ENCODE measurements at regions not wholly inside any gene's neighbourhood (a gene's known extent, or its start where the extent isn't known, plus 50 kb on each side); places are given as distances from the start of the nearest gene placed in this dataset.
"Not testable (repeated sequence)": the region's sequence is repeated elsewhere in the genome, so short reads cannot be mapped to it uniquely, and the experiment has no call there.

DNA sequence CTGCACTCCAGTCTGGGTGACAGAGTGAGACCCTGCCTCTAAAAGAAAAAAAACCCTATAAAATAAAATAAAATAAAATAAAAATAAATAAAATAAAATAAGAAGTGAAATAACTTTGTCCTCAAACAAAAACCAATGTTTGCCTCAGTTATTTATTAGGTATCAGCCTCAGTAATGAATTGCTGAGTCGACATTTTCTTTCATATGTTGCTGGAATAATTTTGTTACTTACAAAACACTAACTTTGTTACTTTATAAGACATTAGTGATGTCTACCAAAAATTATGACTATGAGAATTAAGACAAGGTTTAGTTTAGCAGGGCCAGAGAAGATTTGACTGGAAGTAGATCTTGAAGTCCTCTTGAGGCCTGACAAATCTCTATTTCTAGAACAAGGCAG lies 2074.5 kb upstream of the PCDH20 start:
- no peak overlapping the region for H3K9ac ChIP-seq (ENCODE audit: low read depth, low read length)
- no peaks in the 10 kb centered on the region for H3K27me3 ChIP-seq (ENCODE audit: insufficient read depth, low read length)
- H3K4me3 ChIP-seq (ENCODE audit: low read length), result no peak overlapping the region
- no peaks in the 10 kb centered on the region for H3K4me1 ChIP-seq (ENCODE audit: insufficient read depth, low read length)
- no peak overlapping the region for H3K27ac ChIP-seq (ENCODE audit: low read length)
- H3K36me3 ChIP-seq (ENCODE audit: insufficient read depth, low read depth, low read length), result no peaks in the 10 kb centered on the region
- H3K9me3 ChIP-seq (ENCODE audit: insufficient read depth, low read depth, low read length), result no peaks in the 10 kb centered on the region

DNA sequence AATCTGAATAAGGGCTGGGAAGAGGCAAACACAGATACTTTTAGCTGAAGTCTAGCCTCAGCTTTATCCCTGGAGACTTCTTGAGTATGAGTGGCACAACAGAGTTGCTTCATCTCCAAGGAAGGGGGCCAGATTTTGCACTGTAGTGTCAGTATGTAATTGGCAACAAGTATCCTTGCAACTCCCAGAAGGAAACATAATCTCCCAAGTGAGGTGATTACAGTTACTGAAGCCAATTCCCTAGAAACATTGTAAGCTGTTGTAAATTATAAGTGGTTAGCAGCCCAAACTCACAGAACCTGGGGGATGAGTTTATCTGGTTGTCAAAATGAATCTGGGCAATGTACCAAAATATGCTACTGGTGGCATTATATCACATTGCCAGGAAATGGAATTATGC lies 2065.7 kb upstream of the PCDH20 start:
- Histone ChIP-seq H3K27ac (ENCODE audit: low read length) (no peak overlapping the region), H3K4me1 (ENCODE audit: insufficient read depth, low read length) (no peaks in the 10 kb centered on the region), H3K4me3 (ENCODE audit: low read length) (no peak overlapping the region), H3K9ac (ENCODE audit: low read depth, low read length) (no peak overlapping the region), H3K27me3 (ENCODE audit: insufficient read depth, low read length) (no peaks in the 10 kb centered on the region), H3K9me3 (ENCODE audit: insufficient read depth, low read depth, low read length) (no peaks in the 10 kb centered on the region), H3K36me3 (ENCODE audit: insufficient read depth, low read depth, low read length) (no peaks in the 10 kb centered on the region)

DNA sequence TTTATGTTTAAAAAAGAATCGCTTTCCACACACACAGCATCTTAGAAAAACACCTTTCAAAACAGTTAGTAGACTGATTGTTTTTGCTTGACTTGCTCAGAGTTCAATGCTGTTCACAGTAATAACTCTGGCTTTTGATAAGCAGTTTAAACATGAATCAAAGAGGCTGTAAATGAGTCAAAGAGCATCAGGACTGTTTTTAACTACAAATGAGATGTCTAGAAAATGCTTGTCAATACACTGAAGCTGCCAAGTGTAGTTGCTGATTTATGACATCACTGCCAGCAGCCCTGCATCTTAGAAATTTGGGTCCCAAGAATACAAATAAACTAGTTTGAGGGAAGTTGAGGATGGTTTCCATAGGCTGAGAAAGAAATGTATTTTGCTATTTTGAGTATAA lies 2057.1 kb upstream of the PCDH20 start:
- Histone ChIP-seq H3K4me1 (ENCODE audit: insufficient read depth, low read length) (no peaks in the 10 kb centered on the region), H3K27me3 (ENCODE audit: insufficient read depth, low read length) (no peaks in the 10 kb centered on the region), H3K9me3 (ENCODE audit: insufficient read depth, low read depth, low read length) (no peaks in the 10 kb centered on the region), H3K27ac (ENCODE audit: low read length) (no peak overlapping the region), H3K9ac (ENCODE audit: low read depth, low read length) (no peak overlapping the region), H3K36me3 (ENCODE audit: insufficient read depth, low read depth, low read length) (no peaks in the 10 kb centered on the region), H3K4me3 (ENCODE audit: low read length) (no peak overlapping the region)

DNA sequence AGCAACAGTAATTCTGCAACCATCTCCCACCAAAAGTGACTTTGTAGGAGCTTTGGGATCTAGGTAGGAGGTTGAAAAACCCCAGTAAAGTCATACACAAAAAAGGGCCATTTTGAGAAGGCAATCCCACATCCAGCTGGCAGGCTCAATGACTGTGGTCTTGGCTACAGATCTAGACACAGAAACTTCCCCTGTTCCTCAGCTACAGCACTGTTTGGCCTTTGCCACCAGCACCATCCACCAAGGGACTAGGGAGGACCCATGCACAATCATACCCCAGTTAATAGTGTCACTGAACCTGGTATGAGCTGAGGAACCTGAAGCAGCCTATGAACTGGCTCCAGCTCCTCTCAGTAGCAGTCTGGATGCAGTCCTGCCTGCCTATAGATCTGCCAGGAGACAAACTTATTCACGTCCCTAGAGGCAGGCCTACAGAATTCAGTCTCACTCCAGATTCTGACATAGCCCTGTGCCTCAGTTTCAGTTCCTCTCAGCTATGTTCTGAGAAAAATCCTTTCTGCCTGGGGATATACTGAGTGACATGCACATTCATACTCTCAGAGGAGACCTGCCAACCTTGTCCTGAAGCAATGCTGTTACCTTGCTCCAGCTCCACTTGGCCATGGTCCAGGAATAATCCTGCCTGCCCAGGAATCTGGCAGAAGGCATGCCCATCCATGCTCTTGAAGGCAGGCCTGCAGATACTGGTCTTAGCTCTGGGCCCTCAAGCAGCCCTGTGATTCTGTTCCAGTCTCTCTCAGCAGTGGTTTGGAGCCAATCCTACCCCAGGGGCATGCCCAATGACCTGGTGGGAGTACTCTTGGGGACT lies 2048.3 kb upstream of the PCDH20 start:
- H3K4me1 ChIP-seq (ENCODE audit: insufficient read depth, low read length), result no peaks in the 10 kb centered on the region
- no peaks in the 10 kb centered on the region for H3K9me3 ChIP-seq (ENCODE audit: insufficient read depth, low read depth, low read length)
- H3K27ac ChIP-seq (ENCODE audit: low read length), result no peak overlapping the region
- no peaks in the 10 kb centered on the region for H3K36me3 ChIP-seq (ENCODE audit: insufficient read depth, low read depth, low read length)
- H3K9ac ChIP-seq (ENCODE audit: low read depth, low read length), result no peak overlapping the region
- H3K4me3 ChIP-seq (ENCODE audit: low read length), result no peak overlapping the region
- no peaks in the 10 kb centered on the region for H3K27me3 ChIP-seq (ENCODE audit: insufficient read depth, low read length)

DNA sequence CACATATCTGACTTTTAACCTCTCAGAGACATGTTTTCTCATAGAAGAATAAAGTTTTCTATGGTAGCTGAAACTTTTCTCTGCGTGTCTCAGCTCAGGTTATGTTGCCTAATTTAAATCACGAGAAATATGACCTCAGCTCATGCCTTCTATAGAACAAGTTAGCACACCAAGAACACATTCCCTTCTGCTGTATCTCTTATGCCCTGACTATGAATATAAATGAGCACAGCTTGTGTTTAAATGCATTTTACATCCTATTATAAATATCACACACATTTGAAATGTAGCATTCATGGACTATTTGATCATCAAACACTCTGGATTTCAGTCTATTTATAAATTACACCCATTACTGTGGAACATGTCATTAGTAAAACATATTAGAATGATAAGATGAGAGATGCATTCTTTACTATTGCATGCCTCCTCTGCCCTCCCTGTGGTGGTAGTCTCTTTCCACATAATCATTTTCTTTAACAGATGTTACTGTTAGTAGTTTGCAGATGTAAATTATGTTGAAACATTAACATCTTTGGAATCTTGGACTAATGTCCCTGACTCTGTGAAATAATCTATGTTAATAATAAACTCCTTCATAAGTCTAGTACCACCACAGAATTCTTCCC lies 2044.9 kb upstream of the PCDH20 start:
- Histone ChIP-seq H3K4me3 (ENCODE audit: low read length) (no peak overlapping the region), H3K36me3 (ENCODE audit: insufficient read depth, low read depth, low read length) (no peaks in the 10 kb centered on the region), H3K4me1 (ENCODE audit: insufficient read depth, low read length) (no peaks in the 10 kb centered on the region), H3K27ac (ENCODE audit: low read length) (no peak overlapping the region), H3K9ac (ENCODE audit: low read depth, low read length) (no peak overlapping the region), H3K27me3 (ENCODE audit: insufficient read depth, low read length) (no peaks in the 10 kb centered on the region), H3K9me3 (ENCODE audit: insufficient read depth, low read depth, low read length) (no peaks in the 10 kb centered on the region)

DNA sequence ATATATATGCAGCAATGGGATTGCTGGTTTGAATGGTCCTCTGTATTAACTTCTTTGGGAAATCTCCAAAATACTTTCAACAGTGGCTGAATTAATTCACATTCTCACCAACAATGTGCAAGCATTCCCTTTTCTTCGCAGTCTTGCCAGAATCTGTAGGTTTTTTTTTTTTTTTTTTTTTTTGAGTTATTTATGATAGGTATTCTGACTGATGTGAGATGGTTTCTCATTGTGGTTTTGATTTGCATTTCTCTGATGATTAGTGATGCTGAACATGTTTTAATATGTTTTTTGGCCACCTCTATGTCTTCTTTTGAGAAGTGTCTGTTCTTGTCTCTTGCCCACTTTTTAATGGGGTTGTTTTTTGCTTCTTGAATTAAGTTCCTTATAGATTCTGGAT lies 2041.5 kb upstream of the PCDH20 start:
- H3K9ac ChIP-seq (ENCODE audit: low read depth, low read length), result no peak overlapping the region
- H3K4me3 ChIP-seq (ENCODE audit: low read length), result no peak overlapping the region
- H3K27ac ChIP-seq (ENCODE audit: low read length), result no peak overlapping the region
- no peaks in the 10 kb centered on the region for H3K4me1 ChIP-seq (ENCODE audit: insufficient read depth, low read length)
- no peaks in the 10 kb centered on the region for H3K27me3 ChIP-seq (ENCODE audit: insufficient read depth, low read length)
- H3K9me3 ChIP-seq (ENCODE audit: insufficient read depth, low read depth, low read length), result no peaks in the 10 kb centered on the region
- H3K36me3 ChIP-seq (ENCODE audit: insufficient read depth, low read depth, low read length), result no peaks in the 10 kb centered on the region

DNA sequence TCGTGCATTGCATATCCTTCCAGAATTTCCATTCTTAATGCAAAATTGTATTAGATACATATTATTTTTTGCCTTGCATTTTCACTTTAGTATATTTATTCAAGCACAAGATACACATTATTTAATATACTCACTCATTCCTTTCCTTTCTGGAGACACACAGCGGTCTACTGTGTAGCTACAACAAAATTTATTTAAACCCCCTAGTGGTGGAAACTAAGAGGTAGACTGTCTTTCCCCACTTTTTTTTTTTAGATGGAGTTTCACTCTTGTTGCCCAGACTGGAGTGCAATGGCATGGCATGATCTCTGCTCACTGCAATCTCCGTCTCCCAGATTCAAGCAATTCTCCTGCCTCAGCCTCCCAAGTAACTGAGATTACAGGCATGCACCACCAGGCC lies 2040.3 kb upstream of the PCDH20 start:
- Histone ChIP-seq H3K9me3 (ENCODE audit: insufficient read depth, low read depth, low read length) (no peaks in the 10 kb centered on the region), H3K36me3 (ENCODE audit: insufficient read depth, low read depth, low read length) (no peaks in the 10 kb centered on the region), H3K4me1 (ENCODE audit: insufficient read depth, low read length) (no peaks in the 10 kb centered on the region), H3K27me3 (ENCODE audit: insufficient read depth, low read length) (no peaks in the 10 kb centered on the region), H3K4me3 (ENCODE audit: low read length) (no peak overlapping the region), H3K27ac (ENCODE audit: low read length) (no peak overlapping the region), H3K9ac (ENCODE audit: low read depth, low read length) (no peak overlapping the region)

DNA sequence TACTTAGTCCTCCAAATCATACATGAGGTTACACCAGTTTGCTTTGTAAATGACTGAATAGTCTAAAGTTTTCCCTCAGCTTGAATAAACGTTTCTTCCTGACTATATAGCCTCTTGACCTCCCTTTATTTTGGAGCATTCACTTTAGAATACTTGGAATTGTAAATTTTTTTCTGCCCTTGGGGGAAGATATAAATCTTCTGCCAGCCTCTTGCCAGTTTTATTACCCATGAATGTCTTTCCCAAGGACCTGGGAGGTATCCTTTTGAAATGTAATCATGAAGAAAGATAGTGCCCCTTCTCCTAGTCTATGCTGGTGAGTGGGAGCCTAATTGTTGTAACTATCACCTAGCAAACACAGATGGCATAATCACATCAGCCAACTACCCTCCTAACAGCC lies 2033.9 kb upstream of the PCDH20 start:
- H3K27ac ChIP-seq (ENCODE audit: low read length), result no peak overlapping the region
- H3K27me3 ChIP-seq (ENCODE audit: insufficient read depth, low read length), result no peaks in the 10 kb centered on the region
- no peak overlapping the region for H3K4me3 ChIP-seq (ENCODE audit: low read length)
- H3K36me3 ChIP-seq (ENCODE audit: insufficient read depth, low read depth, low read length), result no peaks in the 10 kb centered on the region
- H3K9me3 ChIP-seq (ENCODE audit: insufficient read depth, low read depth, low read length), result no peaks in the 10 kb centered on the region
- H3K9ac ChIP-seq (ENCODE audit: low read depth, low read length), result no peak overlapping the region
- no peaks in the 10 kb centered on the region for H3K4me1 ChIP-seq (ENCODE audit: insufficient read depth, low read length)

DNA sequence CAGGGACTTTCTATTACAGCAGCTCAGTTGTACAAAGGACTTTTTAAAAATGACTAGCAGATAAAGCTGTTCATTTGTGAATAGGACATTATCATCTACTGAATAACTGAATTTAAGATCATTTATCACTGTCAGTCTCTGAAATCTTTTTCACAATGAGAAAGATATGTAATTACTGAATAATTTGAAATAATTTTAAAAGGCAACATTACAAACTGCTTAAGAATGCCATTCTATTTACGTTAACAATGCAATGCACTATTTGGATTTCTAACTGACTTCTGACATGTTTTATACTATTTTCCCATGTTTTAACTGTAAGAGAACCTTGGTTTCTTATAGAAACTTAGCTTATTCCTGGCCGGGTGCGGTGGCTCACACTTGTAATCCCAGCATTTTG lies 2033.0 kb upstream of the PCDH20 start:
- Histone ChIP-seq H3K9ac (ENCODE audit: low read depth, low read length) (no peak overlapping the region), H3K4me3 (ENCODE audit: low read length) (no peak overlapping the region), H3K27me3 (ENCODE audit: insufficient read depth, low read length) (no peaks in the 10 kb centered on the region), H3K27ac (ENCODE audit: low read length) (no peak overlapping the region), H3K36me3 (ENCODE audit: insufficient read depth, low read depth, low read length) (no peaks in the 10 kb centered on the region), H3K4me1 (ENCODE audit: insufficient read depth, low read length) (no peaks in the 10 kb centered on the region), H3K9me3 (ENCODE audit: insufficient read depth, low read depth, low read length) (no peaks in the 10 kb centered on the region)

DNA sequence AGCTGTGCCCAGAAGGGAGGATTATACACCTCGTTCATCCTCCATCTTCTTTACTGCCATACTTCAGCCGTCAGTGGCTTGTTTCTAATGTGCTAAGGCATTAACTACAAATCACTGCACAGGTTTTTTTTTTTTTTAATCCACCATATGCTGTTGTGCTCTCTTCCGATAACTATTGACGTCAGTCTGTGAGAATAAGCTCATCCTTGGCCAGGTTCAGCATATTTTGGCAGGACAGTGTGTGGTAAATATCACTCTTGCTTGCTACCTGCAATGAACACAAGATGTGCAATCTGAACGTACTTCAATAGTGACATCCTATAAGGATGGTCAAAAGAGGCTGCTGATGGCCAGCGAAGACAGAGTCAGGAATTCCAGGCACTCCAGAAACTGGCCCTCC lies 2030.7 kb upstream of the PCDH20 start:
- H3K36me3 ChIP-seq (ENCODE audit: insufficient read depth, low read depth, low read length), result no peaks in the 10 kb centered on the region
- H3K9ac ChIP-seq (ENCODE audit: low read depth, low read length), result no peak overlapping the region
- no peak overlapping the region for H3K4me3 ChIP-seq (ENCODE audit: low read length)
- no peaks in the 10 kb centered on the region for H3K9me3 ChIP-seq (ENCODE audit: insufficient read depth, low read depth, low read length)
- H3K27ac ChIP-seq (ENCODE audit: low read length), result no peak overlapping the region
- no peaks in the 10 kb centered on the region for H3K4me1 ChIP-seq (ENCODE audit: insufficient read depth, low read length)
- no peaks in the 10 kb centered on the region for H3K27me3 ChIP-seq (ENCODE audit: insufficient read depth, low read length)

DNA sequence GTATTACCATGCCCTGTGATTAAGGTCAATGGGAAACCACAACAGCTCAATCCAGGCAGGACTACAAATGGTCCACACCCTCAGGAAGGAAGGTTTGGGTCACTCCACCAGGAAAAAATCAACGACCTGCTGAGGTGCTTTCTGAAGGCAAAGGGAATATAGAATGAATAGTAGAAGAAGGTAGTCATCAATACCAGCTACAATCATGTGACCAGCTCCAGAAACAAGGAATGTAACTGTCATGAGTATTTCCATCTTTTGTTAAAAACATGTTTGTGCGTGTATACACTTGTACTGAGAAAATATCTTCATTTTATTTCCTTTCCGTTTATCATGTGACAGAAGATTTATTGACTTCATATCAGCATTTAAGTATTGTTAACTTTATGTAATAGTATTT lies 2028.6 kb upstream of the PCDH20 start:
- not testable (repeated sequence) for H3K27ac ChIP-seq (ENCODE audit: low read length); H3K4me3 ChIP-seq (ENCODE audit: low read length); H3K9me3 ChIP-seq (ENCODE audit: insufficient read depth, low read depth, low read length); H3K4me1 ChIP-seq (ENCODE audit: insufficient read depth, low read length); H3K9ac ChIP-seq (ENCODE audit: low read depth, low read length); H3K27me3 ChIP-seq (ENCODE audit: insufficient read depth, low read length); H3K36me3 ChIP-seq (ENCODE audit: insufficient read depth, low read depth, low read length)

DNA sequence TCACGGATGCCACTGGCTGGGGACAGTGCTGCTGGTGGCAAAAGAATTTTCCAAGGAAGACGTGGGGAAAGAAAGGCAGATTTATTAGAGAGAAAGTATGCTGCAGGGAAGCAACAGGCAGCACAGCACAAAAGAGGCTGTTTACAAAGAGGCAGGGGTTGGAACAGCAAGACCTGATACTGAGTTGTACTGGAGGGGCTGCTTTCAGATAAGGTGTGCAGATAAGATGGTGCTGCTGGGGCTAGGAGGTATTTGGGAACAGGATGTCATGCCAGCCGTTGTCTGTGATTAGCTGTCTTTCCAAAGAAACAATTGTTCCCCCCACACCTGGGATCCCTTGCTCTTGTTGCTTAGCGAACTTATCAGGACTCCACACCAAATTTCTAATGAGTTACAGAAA lies 2023.3 kb upstream of the PCDH20 start:
- Histone ChIP-seq H3K9ac (ENCODE audit: low read depth, low read length) (no peak overlapping the region), H3K27ac (ENCODE audit: low read length) (no peak overlapping the region), H3K27me3 (ENCODE audit: insufficient read depth, low read length) (no peaks in the 10 kb centered on the region), H3K4me3 (ENCODE audit: low read length) (no peak overlapping the region), H3K9me3 (ENCODE audit: insufficient read depth, low read depth, low read length) (no peaks in the 10 kb centered on the region), H3K36me3 (ENCODE audit: insufficient read depth, low read depth, low read length) (no peaks in the 10 kb centered on the region), H3K4me1 (ENCODE audit: insufficient read depth, low read length) (no peaks in the 10 kb centered on the region; the same call in none of the 2 replicates)
